HCT116 (cell line): ENCODE measurements at regions not wholly inside any gene's neighbourhood (a gene's known extent, or its start where the extent isn't known, plus 50 kb on each side); places are given as distances from the start of the nearest gene placed in this dataset.

Source experiments
- ATAC-seq: fragments of 200-7000 bp; cut with Tn5 transposase; 2 replicates; pipeline ENCODE4 v1.9.1; 2020; ENCODE audit warnings: mild to moderate bottlenecking, moderate library complexity
- BruUV-seq: library from RNA; stranded (reverse); fragments of 400-500 nt; replicated peaks from 2 replicates; lab custom pipeline; 2021; lab: Mats Ljungman, UMichigan
- CTCF ChIA-PET: fragments of 300-600 bp; sonication (Branson Sonifier 250); formaldehyde crosslinking; loops from one replicate; lab custom pipeline; 2021; ENCODE audit warnings: antibody characterized with exemption; lab: Charles Lee
- POLR2A ChIA-PET: fragments of 300-600, 350-600 bp; sonication (Branson Sonifier 250); formaldehyde crosslinking; loops from one replicate; lab custom pipeline; 2021; ENCODE audit warnings: antibody characterized with exemption; lab: Charles Lee
- RAD21 ChIA-PET, 2 experiments: fragments of 300-600 bp; sonication (Branson Sonifier 250); formaldehyde crosslinking; loops; one replicate each; lab custom pipeline; 2023; ENCODE audit warnings: low total read pairs in 2 of 2; ENCODE audit not compliant: uncharacterized antibody in 2 of 2, unreplicated experiment in 2 of 2, low non-redundant PET in 1 of 2; lab: Charles Lee
- DNase-seq: peaks from one replicate; pipeline ENCODE4 v3.0.0-alpha.2; 2010; ENCODE audit warnings: low read depth, low spot score
- H2AFZ ChIP-seq: fragments of 200-600 bp; shearing (Covaris generic), sonication (generic); 2 replicates; pipeline ENCODE4 v1.6.1; 2017; ENCODE audit warnings: low read depth, mixed run types, mixed read lengths, antibody characterized with exemption, low read length; ENCODE audit not compliant: poor library complexity, severe bottlenecking
- H3K27ac ChIP-seq: 2 replicates; pipeline ENCODE4 v1.5.1; 2012; ENCODE audit warnings: low read depth, low read length
- H3K27me3 ChIP-seq: fragments of 200-600 bp; sonication (generic); 2 replicates; pipeline ENCODE4 v1.6.1; 2016; ENCODE audit warnings: mixed run types, low read length, mixed read lengths; ENCODE audit not compliant: insufficient read depth
- H3K36me3 ChIP-seq, 2 experiments: fragments of 200-500 bp in 1 of 2; fragments of 200-600 bp in 1 of 2; sonication (Bioruptor generic) in 1 of 2; sonication (generic) in 1 of 2; 2 replicates each; pipeline versions ENCODE4 v1.5.1 to v1.6.1; 2014 to 2016; ENCODE audit warnings: low read length in 2 of 2, inconsistent platforms in 1 of 2, mixed read lengths in 1 of 2, mixed run types in 1 of 2; ENCODE audit not compliant: insufficient read depth in 2 of 2, control insufficient read depth in 1 of 2
- H3K4me1 ChIP-seq, 2 experiments: fragments of 200-600 bp in 1 of 2; sonication (generic) in 1 of 2; 2 replicates each; pipeline versions ENCODE4 v1.5.1 to v1.6.1; 2012 to 2017; ENCODE audit warnings: low read length in 2 of 2, inconsistent platforms in 1 of 2, mild to moderate bottlenecking in 1 of 2, mixed read lengths in 1 of 2, mixed run types in 1 of 2, moderate library complexity in 1 of 2; ENCODE audit not compliant: insufficient read depth in 2 of 2, control insufficient read depth in 1 of 2
- H3K4me2 ChIP-seq: fragments of 200-600 bp; sonication (generic); 2 replicates; pipeline ENCODE4 v1.6.1; 2017; ENCODE audit warnings: mixed run types, low read length, mixed read lengths
- H3K4me3 ChIP-seq, 2 experiments: fragments of 200-600 bp in 1 of 2; sonication (generic) in 1 of 2; replicated peaks in 1 of 2; 2 replicates each; pipeline ENCODE4 v1.5.1; 2011 to 2016; ENCODE audit warnings: low read length in 2 of 2, control low read depth in 1 of 2, low read depth in 1 of 2, mild to moderate bottlenecking in 1 of 2, mixed read lengths in 1 of 2, mixed run types in 1 of 2
- H3K79me2 ChIP-seq: fragments of 200-600 bp; sonication (generic); 2 replicates; pipeline ENCODE4 v1.6.1; 2017; ENCODE audit warnings: mild to moderate bottlenecking, mixed run types, low read length, moderate library complexity, mixed read lengths; ENCODE audit not compliant: insufficient read depth
- H3K9ac ChIP-seq: fragments of 200-600 bp; sonication (generic); 2 replicates; pipeline ENCODE4 v1.6.1; 2016; ENCODE audit warnings: low read length, mixed read lengths
- H3K9me2 ChIP-seq: fragments of 200-600 bp; sonication (generic), shearing (Covaris generic); 2 replicates; pipeline ENCODE4 v1.6.1; 2017; ENCODE audit warnings: mixed run types, mild to moderate bottlenecking, moderate library complexity; ENCODE audit not compliant: insufficient read depth
- H3K9me3 ChIP-seq, 2 experiments: fragments of 200-500 bp in 1 of 2; fragments of 200-600 bp in 1 of 2; sonication (Bioruptor generic) in 1 of 2; sonication (generic) in 1 of 2; 2 replicates each; pipeline ENCODE4 v1.6.1; 2014 to 2017; ENCODE audit warnings: low read length in 2 of 2, mixed read lengths in 2 of 2, inconsistent platforms in 1 of 2, low read depth in 1 of 2, mild to moderate bottlenecking in 1 of 2, mixed run types in 1 of 2, moderate library complexity in 1 of 2; ENCODE audit not compliant: control insufficient read depth in 1 of 2, insufficient read depth in 1 of 2
- H4K20me1 ChIP-seq: fragments of 200-600 bp; sonication (generic), shearing (Covaris generic); 2 replicates; pipeline ENCODE4 v1.6.1; 2017; ENCODE audit warnings: mixed run types, mild to moderate bottlenecking, moderate library complexity; ENCODE audit not compliant: insufficient read depth
- CBX3 ChIP-seq: IDR thresholded peaks from 2 replicates; pipeline ENCODE4 v1.6.1; 2012; ENCODE audit warnings: low read depth
- CEBPB ChIP-seq: IDR thresholded peaks from 2 replicates; pipeline ENCODE4 v1.6.1; 2012; ENCODE audit warnings: low read depth
- EGR1 ChIP-seq: IDR thresholded peaks from 2 replicates; pipeline ENCODE4 v1.6.1; 2012; ENCODE audit warnings: low read depth
- EZH2 ChIP-seq: fragments of 200-600 bp; sonication (generic); IDR thresholded peaks from 2 replicates; pipeline ENCODE4 v1.6.1; 2017; ENCODE audit warnings: antibody characterized with exemption, mixed run types
- EZH2phosphoT487 ChIP-seq: fragments of 200-600 bp; IDR thresholded peaks from 2 replicates; pipeline ENCODE4 v1.6.1; 2018; ENCODE audit warnings: antibody characterized with exemption, borderline replicate concordance
- FOSL1 ChIP-seq: IDR thresholded peaks from 2 replicates; pipeline ENCODE4 v1.6.1; 2012; ENCODE audit warnings: low read depth
- JUND ChIP-seq: IDR thresholded peaks from 2 replicates; pipeline ENCODE4 v1.6.1; 2012
- POLR2AphosphoS5 ChIP-seq: IDR thresholded peaks from 2 replicates; pipeline ENCODE4 v1.6.1; 2011; ENCODE audit warnings: mild to moderate bottlenecking, low read depth, low read length, moderate library complexity
- RAD21 ChIP-seq: IDR thresholded peaks from 2 replicates; pipeline ENCODE4 v1.6.1; 2012; ENCODE audit warnings: low read depth, mild to moderate bottlenecking
- SIN3A ChIP-seq: IDR thresholded peaks from 2 replicates; pipeline ENCODE4 v1.6.1; 2012; ENCODE audit warnings: low read depth
- SP1 ChIP-seq: IDR thresholded peaks from 2 replicates; pipeline ENCODE4 v1.6.1; 2012; ENCODE audit warnings: low read depth
- SRF ChIP-seq: IDR thresholded peaks from 2 replicates; pipeline ENCODE4 v1.6.1; 2012; ENCODE audit warnings: low read depth
- TCF7L2 ChIP-seq: IDR thresholded peaks from 2 replicates; pipeline ENCODE4 v1.7.0; 2011; ENCODE audit warnings: borderline replicate concordance, inconsistent platforms; ENCODE audit not compliant: insufficient read depth, insufficient read length; ENCODE audit errors: extremely low read depth
- ZFX ChIP-seq: fragments of 450-650 bp; IDR thresholded peaks from 2 replicates; pipeline ENCODE4 v1.6.1; 2017
- ZNF274 ChIP-seq: fragments of 200-500 bp; sonication (Bioruptor generic); IDR thresholded peaks from 2 replicates; pipeline ENCODE4 v1.6.1; 2014; ENCODE audit warnings: mild to moderate bottlenecking, low read depth, low read length, inconsistent platforms
- intact Hi-C: fragments of 100-400 bp; cut with micrococcal nuclease; formaldehyde crosslinking; loops from 2 replicates; pipeline ENCODE4 v1.10.0; 2022
- TF ChIP-seq, protein P1 (sequence below): IDR thresholded peaks from 2 replicates; pipeline ENCODE4 v1.6.1; 2012
- TF ChIP-seq, protein P2 (sequence below): IDR thresholded peaks from 2 replicates; pipeline ENCODE4 v1.6.1; 2012
- TF ChIP-seq, protein P3 (sequence below), 3 experiments: fragments of 200-600 bp in 1 of 3; sonication (generic) in 1 of 3; IDR thresholded peaks in 2 of 3; conservative IDR thresholded peaks in 1 of 3; 2 replicates each; pipeline ENCODE4 v1.5.1; 2012 to 2017; ENCODE audit warnings: low read depth in 2 of 3, low read length in 2 of 3, antibody characterized with exemption in 1 of 3, borderline replicate concordance in 1 of 3, control low read depth in 1 of 3, mild to moderate bottlenecking in 1 of 3, mixed read lengths in 1 of 3, mixed run types in 1 of 3, moderate library complexity in 1 of 3; ENCODE audit not compliant: insufficient read depth in 1 of 3
- TF ChIP-seq, protein P4 (sequence below): IDR thresholded peaks from 2 replicates; pipeline ENCODE4 v1.6.1; 2012; ENCODE audit warnings: low read depth

DNA sequence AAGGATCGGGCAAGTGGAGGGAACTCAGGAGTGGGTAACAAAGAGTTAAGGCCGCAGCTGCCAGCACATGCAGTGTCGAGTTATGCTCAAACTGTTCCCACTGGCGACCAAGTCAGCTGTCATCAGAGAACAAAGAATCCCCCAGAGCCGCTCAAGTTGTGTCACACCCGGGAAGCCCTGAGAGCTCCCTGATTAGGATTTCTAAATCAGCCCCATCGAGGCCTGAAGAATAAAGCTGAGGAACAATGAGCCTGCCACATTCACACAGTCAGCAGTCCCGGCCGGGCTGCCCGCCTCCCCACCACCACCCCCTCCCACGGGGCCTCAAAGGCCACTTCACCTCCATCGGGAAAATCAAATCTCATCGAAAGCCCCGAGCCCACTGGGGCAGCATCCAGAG, 84.5 kb downstream of the SOX9 start:
- DNase-seq (no peak), ATAC-seq (no peak)
- Histone ChIP-seq H3K4me3 (no peak overlapping the region), H3K9me2 (peaks cover 6% of the 10 kb centered on the region; the same call in 1 of the 2 replicates), H3K27ac (no peak overlapping the region), H3K4me2 (no peak overlapping the region), H3K4me1 (no peaks in the 10 kb centered on the region), H3K9me3 (no peaks in the 10 kb centered on the region), H3K36me3 (no peaks in the 10 kb centered on the region), H3K27me3 (peaks cover 4% of the 10 kb centered on the region; the same call in 1 of the 2 replicates), H3K9ac (no peak overlapping the region), H3K79me2 (no peaks in the 10 kb centered on the region), H4K20me1 (no peaks in the 10 kb centered on the region), H2AFZ (no peak overlapping the region)
- RAD21 ChIA-PET = no interaction called here
- intact Hi-C loops = no loop called here
- CTCF ChIA-PET = no interaction called here
- TF ChIP-seq JUND (no peak), FOSL1 (no peak), CBX3 (no peak), ZNF274 (no peak), EZH2 (no peak), POLR2AphosphoS5 (no peak), CEBPB (no peak), SIN3A (no peak), SRF (no peak), TCF7L2 (no peak), SP1 (no peak), EZH2phosphoT487 (no peak), EGR1 (no peak), ZFX (no peak), RAD21 (no peak)
- TF ChIP-seq, protein P1, sequence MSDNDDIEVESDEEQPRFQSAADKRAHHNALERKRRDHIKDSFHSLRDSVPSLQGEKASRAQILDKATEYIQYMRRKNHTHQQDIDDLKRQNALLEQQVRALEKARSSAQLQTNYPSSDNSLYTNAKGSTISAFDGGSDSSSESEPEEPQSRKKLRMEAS = no peak
- TF ChIP-seq, protein P2, sequence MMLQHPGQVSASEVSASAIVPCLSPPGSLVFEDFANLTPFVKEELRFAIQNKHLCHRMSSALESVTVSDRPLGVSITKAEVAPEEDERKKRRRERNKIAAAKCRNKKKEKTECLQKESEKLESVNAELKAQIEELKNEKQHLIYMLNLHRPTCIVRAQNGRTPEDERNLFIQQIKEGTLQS = no peak
- TF ChIP-seq, protein P3, sequence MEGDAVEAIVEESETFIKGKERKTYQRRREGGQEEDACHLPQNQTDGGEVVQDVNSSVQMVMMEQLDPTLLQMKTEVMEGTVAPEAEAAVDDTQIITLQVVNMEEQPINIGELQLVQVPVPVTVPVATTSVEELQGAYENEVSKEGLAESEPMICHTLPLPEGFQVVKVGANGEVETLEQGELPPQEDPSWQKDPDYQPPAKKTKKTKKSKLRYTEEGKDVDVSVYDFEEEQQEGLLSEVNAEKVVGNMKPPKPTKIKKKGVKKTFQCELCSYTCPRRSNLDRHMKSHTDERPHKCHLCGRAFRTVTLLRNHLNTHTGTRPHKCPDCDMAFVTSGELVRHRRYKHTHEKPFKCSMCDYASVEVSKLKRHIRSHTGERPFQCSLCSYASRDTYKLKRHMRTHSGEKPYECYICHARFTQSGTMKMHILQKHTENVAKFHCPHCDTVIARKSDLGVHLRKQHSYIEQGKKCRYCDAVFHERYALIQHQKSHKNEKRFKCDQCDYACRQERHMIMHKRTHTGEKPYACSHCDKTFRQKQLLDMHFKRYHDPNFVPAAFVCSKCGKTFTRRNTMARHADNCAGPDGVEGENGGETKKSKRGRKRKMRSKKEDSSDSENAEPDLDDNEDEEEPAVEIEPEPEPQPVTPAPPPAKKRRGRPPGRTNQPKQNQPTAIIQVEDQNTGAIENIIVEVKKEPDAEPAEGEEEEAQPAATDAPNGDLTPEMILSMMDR (IDR thresholded peaks at IDR 0.05 in 2 of 3, conservative IDR thresholded peaks at IDR 0.05 in 1 of 3; ENCODE audit: borderline replicate concordance in 1 of 3, insufficient read depth in 1 of 3, low read depth in 2 of 3, low read length in 2 of 3) = no peak
- TF ChIP-seq, protein P4, sequence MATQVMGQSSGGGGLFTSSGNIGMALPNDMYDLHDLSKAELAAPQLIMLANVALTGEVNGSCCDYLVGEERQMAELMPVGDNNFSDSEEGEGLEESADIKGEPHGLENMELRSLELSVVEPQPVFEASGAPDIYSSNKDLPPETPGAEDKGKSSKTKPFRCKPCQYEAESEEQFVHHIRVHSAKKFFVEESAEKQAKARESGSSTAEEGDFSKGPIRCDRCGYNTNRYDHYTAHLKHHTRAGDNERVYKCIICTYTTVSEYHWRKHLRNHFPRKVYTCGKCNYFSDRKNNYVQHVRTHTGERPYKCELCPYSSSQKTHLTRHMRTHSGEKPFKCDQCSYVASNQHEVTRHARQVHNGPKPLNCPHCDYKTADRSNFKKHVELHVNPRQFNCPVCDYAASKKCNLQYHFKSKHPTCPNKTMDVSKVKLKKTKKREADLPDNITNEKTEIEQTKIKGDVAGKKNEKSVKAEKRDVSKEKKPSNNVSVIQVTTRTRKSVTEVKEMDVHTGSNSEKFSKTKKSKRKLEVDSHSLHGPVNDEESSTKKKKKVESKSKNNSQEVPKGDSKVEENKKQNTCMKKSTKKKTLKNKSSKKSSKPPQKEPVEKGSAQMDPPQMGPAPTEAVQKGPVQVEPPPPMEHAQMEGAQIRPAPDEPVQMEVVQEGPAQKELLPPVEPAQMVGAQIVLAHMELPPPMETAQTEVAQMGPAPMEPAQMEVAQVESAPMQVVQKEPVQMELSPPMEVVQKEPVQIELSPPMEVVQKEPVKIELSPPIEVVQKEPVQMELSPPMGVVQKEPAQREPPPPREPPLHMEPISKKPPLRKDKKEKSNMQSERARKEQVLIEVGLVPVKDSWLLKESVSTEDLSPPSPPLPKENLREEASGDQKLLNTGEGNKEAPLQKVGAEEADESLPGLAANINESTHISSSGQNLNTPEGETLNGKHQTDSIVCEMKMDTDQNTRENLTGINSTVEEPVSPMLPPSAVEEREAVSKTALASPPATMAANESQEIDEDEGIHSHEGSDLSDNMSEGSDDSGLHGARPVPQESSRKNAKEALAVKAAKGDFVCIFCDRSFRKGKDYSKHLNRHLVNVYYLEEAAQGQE = no peak
- POLR2A ChIA-PET = no interaction called here
- BruUV-seq = no TSS peak
